ENCODE measurements at regions not wholly inside any gene's neighbourhood (a gene's known extent, or its start where the extent isn't known, plus 50 kb on each side); places are given as distances from the start of the nearest gene placed in this dataset.
A peak's percentile ranks its signal among the peaks of the same experiment; 100 is the strongest.
"Not testable (repeated sequence)": the region's sequence is repeated elsewhere in the genome, so short reads cannot be mapped to it uniquely, and the experiment has no call there.

GRCh38 chr1:10940451-10940804 lies 72.0 kb upstream of the TARDBP start:
- no peak for DNase-seq (ENCODE audit: low read depth in 2 of 2)

- DNase-seq (ENCODE audit: low read depth in 2 of 2), result no peak
These were observed 71.6 kb upstream of the TARDBP start for GRCh38 chr1:10940838-10941237.

- DNase-seq (ENCODE audit: low read depth in 2 of 2), result peak; percentile 35 to 63
These were observed 70.4 kb upstream of the TARDBP start for GRCh38 chr1:10941891-10942541.

GRCh38 chr1:10942542-10942912 lies 69.9 kb upstream of the TARDBP start:
- DNase-seq (ENCODE audit: low read depth in 2 of 2), result no peak

GRCh38 chr1:10943041-10943440 lies 69.4 kb upstream of the TARDBP start:
- no peak for DNase-seq (ENCODE audit: low read depth in 2 of 2)

GRCh38 chr1:10943991-10944730 lies 68.3 kb upstream of the TARDBP start:
- no peak for DNase-seq (ENCODE audit: low read depth in 2 of 2)

- DNase-seq (ENCODE audit: low read depth in 2 of 2), result no peak
These were observed 66.4 kb upstream of the TARDBP start for GRCh38 chr1:10945991-10946509.

- DNase-seq (ENCODE audit: low read depth in 2 of 2), result no peak
These were observed 65.3 kb upstream of the TARDBP start for GRCh38 chr1:10947181-10947580.

- no peak for DNase-seq (ENCODE audit: low read depth in 2 of 2)
These were observed 64.6 kb upstream of the TARDBP start for GRCh38 chr1:10947691-10948462.

GRCh38 chr1:10948463-10948775 lies 64.0 kb upstream of the TARDBP start:
- DNase-seq (ENCODE audit: low read depth in 2 of 2), result no peak

- no peak for DNase-seq (ENCODE audit: low read depth in 2 of 2)
These were observed 61.9 kb upstream of the TARDBP start for GRCh38 chr1:10950316-10951172.

GRCh38 chr1:10951298-10951697 lies 61.2 kb upstream of the TARDBP start:
- not testable (repeated sequence) for DNase-seq (ENCODE audit: low read depth in 2 of 2)

- DNase-seq (ENCODE audit: low read depth in 2 of 2), result no peak
These were observed 60.5 kb upstream of the TARDBP start for GRCh38 chr1:10951961-10952360.

GRCh38 chr1:10953505-10954193 lies 58.8 kb upstream of the TARDBP start:
- no peak for DNase-seq (ENCODE audit: low read depth in 2 of 2)

GRCh38 chr1:10957133-10957532 lies 55.3 kb upstream of the TARDBP start:
- DNase-seq (ENCODE audit: low read depth in 2 of 2), result no peak

GRCh38 chr1:10958614-10959013 lies 53.8 kb upstream of the TARDBP start:
- no peak for DNase-seq (ENCODE audit: low read depth in 2 of 2)

GRCh38 chr1:10960411-10961299 lies 51.8 kb upstream of the TARDBP start:
- DNase-seq (ENCODE audit: low read depth in 2 of 2), result peak; percentile 61 to 88

GRCh38 chr1:10961300-10961833 lies 51.1 kb upstream of the TARDBP start:
- DNase-seq (ENCODE audit: low read depth in 2 of 2), result no peak

GRCh38 chr1:10962483-10962882 lies 50.0 kb upstream of the TARDBP start:
- no peak for DNase-seq (ENCODE audit: low read depth in 2 of 2)
